Breast epithelium (tissue), 3 donors: ENCODE measurements at regions not wholly inside any gene's neighbourhood (a gene's known extent, or its start where the extent isn't known, plus 50 kb on each side); places are given as distances from the start of the nearest gene placed in this dataset.

Experiments
- POLR2A ChIP-seq: fragments of 450-650 bp; IDR thresholded peaks from one replicate; pipeline ENCODE4 v1.6.1; 2016; ENCODE audit warnings: antibody characterized with exemption, mild to moderate bottlenecking, moderate library complexity
- POLR2AphosphoS5 ChIP-seq, 3 donors: sonication (generic); formaldehyde crosslinking; IDR thresholded peaks; one replicate each; pipeline ENCODE4 v1.6.1; 2017; ENCODE audit warnings: antibody characterized with exemption in 3 of 3
- TF ChIP-seq, protein P1 (sequence below), 3 donors: fragments of 450-650 bp; IDR thresholded peaks; one replicate each; pipeline ENCODE4 v1.5.1; 2016 to 2017; ENCODE audit warnings: antibody characterized with exemption in 3 of 3, mild to moderate bottlenecking in 3 of 3, moderate library complexity in 3 of 3

DNA sequence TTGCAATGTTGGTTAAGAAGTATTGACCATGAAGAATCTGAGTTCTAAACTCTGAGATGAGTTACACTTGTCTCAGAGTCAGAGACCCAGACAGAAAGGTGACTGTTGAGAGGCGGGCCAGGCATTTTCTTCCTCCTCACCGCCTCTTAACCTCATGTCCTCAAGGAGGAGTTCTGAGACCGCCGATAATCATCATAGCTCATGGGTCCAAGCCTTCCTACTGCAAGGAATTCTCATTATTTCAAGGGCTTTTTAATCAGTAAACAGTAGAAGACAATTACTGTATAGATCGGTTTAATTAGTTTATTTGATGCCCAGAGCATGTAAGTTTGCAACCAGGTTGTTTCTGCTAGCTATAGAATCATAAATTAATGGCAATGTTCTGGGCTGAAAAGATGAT is 382.4 kb upstream of the MMS22L start:
- TF ChIP-seq POLR2A, result no peak
- TF ChIP-seq, protein P1, sequence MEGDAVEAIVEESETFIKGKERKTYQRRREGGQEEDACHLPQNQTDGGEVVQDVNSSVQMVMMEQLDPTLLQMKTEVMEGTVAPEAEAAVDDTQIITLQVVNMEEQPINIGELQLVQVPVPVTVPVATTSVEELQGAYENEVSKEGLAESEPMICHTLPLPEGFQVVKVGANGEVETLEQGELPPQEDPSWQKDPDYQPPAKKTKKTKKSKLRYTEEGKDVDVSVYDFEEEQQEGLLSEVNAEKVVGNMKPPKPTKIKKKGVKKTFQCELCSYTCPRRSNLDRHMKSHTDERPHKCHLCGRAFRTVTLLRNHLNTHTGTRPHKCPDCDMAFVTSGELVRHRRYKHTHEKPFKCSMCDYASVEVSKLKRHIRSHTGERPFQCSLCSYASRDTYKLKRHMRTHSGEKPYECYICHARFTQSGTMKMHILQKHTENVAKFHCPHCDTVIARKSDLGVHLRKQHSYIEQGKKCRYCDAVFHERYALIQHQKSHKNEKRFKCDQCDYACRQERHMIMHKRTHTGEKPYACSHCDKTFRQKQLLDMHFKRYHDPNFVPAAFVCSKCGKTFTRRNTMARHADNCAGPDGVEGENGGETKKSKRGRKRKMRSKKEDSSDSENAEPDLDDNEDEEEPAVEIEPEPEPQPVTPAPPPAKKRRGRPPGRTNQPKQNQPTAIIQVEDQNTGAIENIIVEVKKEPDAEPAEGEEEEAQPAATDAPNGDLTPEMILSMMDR (IDR thresholded peaks at IDR 0.05), result no peak
- TF ChIP-seq POLR2AphosphoS5 (IDR thresholded peaks at IDR 0.05), result no peak
